ENCODE measurements at regions not wholly inside any gene's neighbourhood (a gene's known extent, or its start where the extent isn't known, plus 50 kb on each side); places are given as distances from the start of the nearest gene placed in this dataset.

- DNase-seq = no peak
Measured at GRCh38 chr10:4775808-4776207, 50.2 kb upstream of the AKR1E2 start.

GRCh38 chr10:4772202-4772570, 53.8 kb upstream of the AKR1E2 start:
- DNase-seq = no peak

- DNase-seq = no peak
Measured at GRCh38 chr10:4771554-4772201, 54.3 kb upstream of the AKR1E2 start.

- no peak for DNase-seq
Measured at GRCh38 chr10:4770801-4771553, 55.0 kb upstream of the AKR1E2 start.

GRCh38 chr10:4768416-4768815, 57.6 kb upstream of the AKR1E2 start:
- peak; percentile 34 for DNase-seq

GRCh38 chr10:4767033-4767814, 58.8 kb upstream of the AKR1E2 start:
- peak; percentile 0 for DNase-seq

GRCh38 chr10:4766454-4766853, 59.6 kb upstream of the AKR1E2 start:
- DNase-seq = no peak

- DNase-seq = no peak
Measured at GRCh38 chr10:4765428-4765827, 60.6 kb upstream of the AKR1E2 start.

- DNase-seq = no peak
Measured at GRCh38 chr10:4763960-4764428, 62.0 kb upstream of the AKR1E2 start.

- DNase-seq = no peak
Measured at GRCh38 chr10:4763513-4763912, 62.5 kb upstream of the AKR1E2 start.

- no peak for DNase-seq
Measured at GRCh38 chr10:4758256-4758655, 67.8 kb upstream of the AKR1E2 start.

GRCh38 chr10:4755286-4755989, 70.6 kb upstream of the AKR1E2 start:
- no peak for DNase-seq

GRCh38 chr10:4754143-4754542, 71.9 kb upstream of the AKR1E2 start:
- DNase-seq = no peak

- no peak for DNase-seq
Measured at GRCh38 chr10:4751211-4751610, 74.8 kb upstream of the AKR1E2 start.

GRCh38 chr10:4749271-4749574, 76.8 kb upstream of the AKR1E2 start:
- DNase-seq = no peak

GRCh38 chr10:4748491-4749270, 77.3 kb upstream of the AKR1E2 start:
- DNase-seq = no peak

- no peak for DNase-seq
Measured at GRCh38 chr10:4742217-4742616, 83.8 kb upstream of the AKR1E2 start.

GRCh38 chr10:4740471-4740870, 85.5 kb upstream of the AKR1E2 start:
- no peak for DNase-seq

GRCh38 chr10:4736608-4737007, 89.4 kb upstream of the AKR1E2 start:
- DNase-seq = no peak

- no peak for DNase-seq
Measured at GRCh38 chr10:4736183-4736582, 89.8 kb upstream of the AKR1E2 start.

GRCh38 chr10:4733843-4734224, 92.2 kb upstream of the AKR1E2 start:
- DNase-seq = no peak

GRCh38 chr10:4733150-4733842, 92.7 kb upstream of the AKR1E2 start:
- DNase-seq = no peak

All from NCI-H526 treated with DMSO at 0.1 percent for 48 hours (cell line).